ENCODE measurements at regions not wholly inside any gene's neighbourhood (a gene's known extent, or its start where the extent isn't known, plus 50 kb on each side); places are given as distances from the start of the nearest gene placed in this dataset.

- intact Hi-C loops (cut with DNase I): no loop called here
- peak; percentile 69 to 91 (median 82) for DNase-seq
- H3K9me3 ChIP-seq (ENCODE audit: control insufficient read depth in 2 of 3, insufficient read depth in 1 of 3, low read length in 3 of 3): no peaks in the 10 kb centered on the region
- no peak overlapping the region for H3K4me3 ChIP-seq (ENCODE audit: low read length in 3 of 3)
- H3K4me1 ChIP-seq (ENCODE audit: control insufficient read depth in 2 of 3, insufficient read depth in 2 of 3, low read depth in 1 of 3, low read length in 3 of 3): peaks cover 0 to 13% (median 2%) of the 10 kb centered on the region in 3 donors
- FAIRE-seq: no peak
- TF ChIP-seq CTCF (IDR thresholded peaks at IDR 0.05; ENCODE audit: borderline replicate concordance, extremely low read depth, insufficient read depth): no peak
- H3K36me3 ChIP-seq (ENCODE audit: control insufficient read depth in 2 of 3, insufficient read depth in 3 of 3, low read length in 3 of 3): no peaks in the 10 kb centered on the region
- no peaks in the 10 kb centered on the region for H3K27me3 ChIP-seq (ENCODE audit: control insufficient read depth, insufficient read depth, low read length)
- peak overlapping the region; percentile 16 to 75 for H3K27ac ChIP-seq (ENCODE audit: low read depth in 2 of 2, low read length in 2 of 2)
- no peak overlapping the region for H3K9ac ChIP-seq (ENCODE audit: low read length in 3 of 3)
Observed at GRCh38 chr3:194255252-194256039, 95.7 kb downstream of the CPN2 start.

- peak in 1 of 5 donors; percentile 8 for DNase-seq
- H3K36me3 ChIP-seq (ENCODE audit: control insufficient read depth in 2 of 3, insufficient read depth in 3 of 3, low read length in 3 of 3): no peaks in the 10 kb centered on the region
- H3K9ac ChIP-seq (ENCODE audit: low read length in 3 of 3): no peak overlapping the region
- no peaks in the 10 kb centered on the region for H3K9me3 ChIP-seq (ENCODE audit: control insufficient read depth in 2 of 3, insufficient read depth in 1 of 3, low read length in 3 of 3)
- no peak overlapping the region for H3K4me3 ChIP-seq (ENCODE audit: low read length in 3 of 3)
- intact Hi-C loops (cut with DNase I): no loop called here
- H3K27ac ChIP-seq (ENCODE audit: low read depth in 2 of 2, low read length in 2 of 2): peak overlapping the region; percentile 9 to 75
- H3K4me1 ChIP-seq (ENCODE audit: control insufficient read depth in 2 of 3, insufficient read depth in 2 of 3, low read depth in 1 of 3, low read length in 3 of 3): peaks cover 0 to 6% (median 3%) of the 10 kb centered on the region in 3 donors
- TF ChIP-seq CTCF (IDR thresholded peaks at IDR 0.05; ENCODE audit: borderline replicate concordance, extremely low read depth, insufficient read depth): no peak
- H3K27me3 ChIP-seq (ENCODE audit: control insufficient read depth, insufficient read depth, low read length): no peaks in the 10 kb centered on the region
- no peak for FAIRE-seq
Observed at GRCh38 chr3:194256040-194256945, 94.8 kb downstream of the CPN2 start.

GRCh38 chr3:194257151-194257621, 93.9 kb downstream of the CPN2 start:
- intact Hi-C loops (cut with DNase I): no loop called here
- DNase-seq: peak in 1 of 5 donors; percentile 8
- Histone ChIP-seq H3K36me3 (ENCODE audit: control insufficient read depth in 2 of 3, insufficient read depth in 3 of 3, low read length in 3 of 3) (no peaks in the 10 kb centered on the region), H3K9me3 (ENCODE audit: control insufficient read depth in 2 of 3, insufficient read depth in 1 of 3, low read length in 3 of 3) (no peaks in the 10 kb centered on the region), H3K27me3 (ENCODE audit: control insufficient read depth, insufficient read depth, low read length) (no peaks in the 10 kb centered on the region), H3K4me1 (ENCODE audit: control insufficient read depth in 2 of 3, insufficient read depth in 2 of 3, low read depth in 1 of 3, low read length in 3 of 3) (peaks cover 0 to 12% (median 6%) of the 10 kb centered on the region in 3 donors), H3K9ac (ENCODE audit: low read length in 3 of 3) (no peak overlapping the region), H3K4me3 (ENCODE audit: low read length in 3 of 3) (no peak overlapping the region), H3K27ac (ENCODE audit: low read depth in 2 of 2, low read length in 2 of 2) (no peak overlapping the region)
- no peak for FAIRE-seq
- no peak for TF ChIP-seq CTCF (IDR thresholded peaks at IDR 0.05; ENCODE audit: borderline replicate concordance, extremely low read depth, insufficient read depth)

All from kidney (tissue), 13 donors.